Mesendoderm (in vitro differentiated cells): ENCODE measurements at regions not wholly inside any gene's neighbourhood (a gene's known extent, or its start where the extent isn't known, plus 50 kb on each side); places are given as distances from the start of the nearest gene placed in this dataset.

Source experiments
- DNase-seq: peaks from one replicate; pipeline ENCODE4 v3.0.0; 2013
- H2AK5ac ChIP-seq: 2 replicates; pipeline ENCODE4 v1.6.1; 2013; ENCODE audit warnings: low read length, inconsistent platforms
- H2BK120ac ChIP-seq: 2 replicates; pipeline ENCODE4 v1.6.1; 2013; ENCODE audit warnings: low read depth, mild to moderate bottlenecking, low read length, moderate library complexity, mixed read lengths
- H2BK15ac ChIP-seq: replicated peaks from 2 replicates; pipeline ENCODE4 v1.6.1; 2013; ENCODE audit warnings: low read depth, mild to moderate bottlenecking, moderate library complexity
- H2BK5ac ChIP-seq: 2 replicates; pipeline ENCODE4 v1.6.1; 2013; ENCODE audit warnings: low read length, inconsistent platforms
- H3K18ac ChIP-seq: 2 replicates; pipeline ENCODE4 v1.6.1; 2013; ENCODE audit warnings: mild to moderate bottlenecking, low read length, mixed read lengths
- H3K23ac ChIP-seq: one replicate; pipeline ENCODE4 v1.6.1; 2013; ENCODE audit warnings: low read length
- H3K27ac ChIP-seq: 2 replicates; pipeline ENCODE4 v1.5.1; 2013; ENCODE audit warnings: low read depth, mild to moderate bottlenecking, inconsistent platforms, low read length, moderate library complexity
- H3K27me3 ChIP-seq: 2 replicates; pipeline ENCODE4 v1.6.1; 2013; ENCODE audit warnings: low read length, control low read depth, mild to moderate bottlenecking, inconsistent platforms; ENCODE audit not compliant: insufficient read depth, poor library complexity
- H3K36me3 ChIP-seq: 2 replicates; pipeline ENCODE4 v1.6.1; 2013; ENCODE audit warnings: low read length, inconsistent platforms; ENCODE audit not compliant: control insufficient read depth, insufficient read depth
- H3K4ac ChIP-seq: one replicate; pipeline ENCODE4 v1.6.1; 2013; ENCODE audit warnings: low read depth, mild to moderate bottlenecking, low read length, moderate library complexity
- H3K4me1 ChIP-seq: 2 replicates; pipeline ENCODE4 v1.6.1; 2013; ENCODE audit warnings: low read depth, low read length, inconsistent platforms; ENCODE audit not compliant: control insufficient read depth
- H3K4me2 ChIP-seq: 2 replicates; pipeline ENCODE4 v1.6.1; 2013; ENCODE audit warnings: low read length
- H3K4me3 ChIP-seq: 2 replicates; pipeline ENCODE4 v1.5.1; 2013; ENCODE audit warnings: mild to moderate bottlenecking, low read length
- H3K56ac ChIP-seq: one replicate; pipeline ENCODE4 v1.6.1; 2013; ENCODE audit warnings: low read length
- H3K79me1 ChIP-seq: 2 replicates; pipeline ENCODE4 v1.6.1; 2013; ENCODE audit warnings: low read length, inconsistent platforms
- H3K79me2 ChIP-seq: 2 replicates; pipeline ENCODE4 v1.6.1; 2013; ENCODE audit warnings: mild to moderate bottlenecking, low read length; ENCODE audit not compliant: control insufficient read depth, insufficient read depth
- H3K9ac ChIP-seq: 2 replicates; pipeline ENCODE4 v1.6.1; 2013; ENCODE audit warnings: low read length, inconsistent platforms
- H4K5ac ChIP-seq: one replicate; pipeline ENCODE4 v1.6.1; 2013; ENCODE audit warnings: low read length
- H4K8ac ChIP-seq: one replicate; pipeline ENCODE4 v1.6.1; 2013; ENCODE audit warnings: low read depth, mild to moderate bottlenecking, control low read depth, low read length, moderate library complexity
- WGBS: extraction: QIAGEN DNeasy Blood & Tissue Kit; methylation state at CpG from one replicate; pipeline ENCODE4 v1.1.7; 2013; ENCODE audit warnings: low lambda C conversion rate, missing lambda C conversion rate; ENCODE audit not compliant: insufficient coverage; ENCODE audit errors: extremely low coverage; 5-methylcytosine and 5-hydroxymethylcytosine counted together

- H3K4ac ChIP-seq = no peak overlapping the region
- no peak overlapping the region for H3K18ac ChIP-seq
- H3K79me2 ChIP-seq = no peaks in the 10 kb centered on the region
- H4K5ac ChIP-seq = no peak overlapping the region
- no peak overlapping the region for H3K4me3 ChIP-seq
- H3K27ac ChIP-seq = no peak overlapping the region
- H2AK5ac ChIP-seq = no peak overlapping the region
- no peaks in the 10 kb centered on the region for H3K36me3 ChIP-seq
- H3K79me1 ChIP-seq = no peaks in the 10 kb centered on the region
- no peak overlapping the region for H2BK120ac ChIP-seq
- H3K4me2 ChIP-seq = no peak overlapping the region
- no peak overlapping the region for H3K23ac ChIP-seq
- no peak overlapping the region for H4K8ac ChIP-seq
- DNase-seq = no peak
- WGBS = no CpG with 5 or more reads among the region's 2 CpGs
- H3K9ac ChIP-seq = no peak overlapping the region
- H3K27me3 ChIP-seq = no peaks in the 10 kb centered on the region
- H2BK15ac ChIP-seq = no peak overlapping the region
- H2BK5ac ChIP-seq = no peak overlapping the region
- H3K4me1 ChIP-seq = no peaks in the 10 kb centered on the region
- H3K56ac ChIP-seq = no peak overlapping the region
Observed at GRCh38 chr12:127909041-127909440, 357.9 kb upstream of the TMEM132C start.

DNA sequence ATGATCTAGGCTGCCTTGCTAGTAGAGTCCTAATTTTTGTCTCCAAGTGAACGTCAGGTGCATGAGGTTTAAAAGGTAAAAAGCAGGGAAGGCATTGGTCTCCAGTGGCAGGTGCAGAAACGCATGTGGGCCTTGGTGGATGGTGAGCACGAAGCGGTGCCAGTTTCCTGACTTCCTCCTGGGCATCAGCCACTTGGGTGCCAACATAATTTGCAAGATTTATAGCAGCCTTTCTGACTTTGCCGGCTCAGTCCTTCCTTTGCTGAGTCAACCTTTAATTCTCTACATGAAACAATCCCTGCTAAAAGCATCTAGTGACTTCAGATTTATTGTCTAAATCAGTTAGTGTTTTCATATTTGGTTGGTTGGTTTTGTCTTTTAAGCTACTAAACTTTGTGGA is 355.7 kb upstream of the TMEM132C start:
- H4K5ac ChIP-seq = no peak overlapping the region
- no peaks in the 10 kb centered on the region for H3K27me3 ChIP-seq
- H3K9ac ChIP-seq = no peak overlapping the region
- H3K79me1 ChIP-seq = no peaks in the 10 kb centered on the region
- no peaks in the 10 kb centered on the region for H3K4me1 ChIP-seq
- no peak overlapping the region for H3K4ac ChIP-seq
- no peak for DNase-seq
- no peak overlapping the region for H2BK5ac ChIP-seq
- no peak overlapping the region for H3K27ac ChIP-seq
- H3K79me2 ChIP-seq = no peaks in the 10 kb centered on the region
- no peak overlapping the region for H3K56ac ChIP-seq
- no peak overlapping the region for H4K8ac ChIP-seq
- no peak overlapping the region for H2AK5ac ChIP-seq
- no peak overlapping the region for H3K4me3 ChIP-seq
- no peaks in the 10 kb centered on the region for H3K36me3 ChIP-seq
- no CpG with 5 or more reads among the region's 5 CpGs for WGBS
- H3K4me2 ChIP-seq = no peak overlapping the region
- H2BK15ac ChIP-seq = no peak overlapping the region
- H3K18ac ChIP-seq = no peak overlapping the region
- H3K23ac ChIP-seq = no peak overlapping the region
- no peak overlapping the region for H2BK120ac ChIP-seq

DNA sequence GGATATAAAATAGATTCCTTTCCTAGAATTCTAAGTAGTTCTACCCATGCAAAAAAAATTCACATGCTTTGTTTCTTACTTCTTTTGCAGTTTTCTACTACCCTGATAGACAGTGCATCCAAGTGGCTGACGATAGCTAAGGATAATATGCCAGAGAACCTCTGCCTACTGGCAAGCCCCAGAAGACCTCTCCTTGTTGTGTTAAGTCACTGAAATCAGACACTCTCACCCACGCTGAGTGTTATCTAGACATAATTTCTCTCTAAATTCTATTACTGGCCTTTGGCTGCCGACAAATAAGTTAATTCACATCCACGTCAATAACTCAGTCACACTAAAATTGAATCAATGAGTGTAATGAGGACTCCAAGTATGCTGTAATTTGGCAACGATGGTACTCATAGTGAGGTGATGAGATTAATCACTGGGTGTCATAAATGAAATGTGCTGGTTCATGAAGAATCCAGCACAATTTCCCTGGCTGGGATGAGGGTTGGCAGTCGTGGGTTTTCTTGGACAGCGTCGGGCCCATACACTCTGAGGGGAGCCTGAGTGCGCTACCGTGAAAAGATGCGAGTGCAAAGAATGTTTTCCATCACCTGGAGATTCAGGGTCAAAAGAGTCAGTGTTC is 354.8 kb upstream of the TMEM132C start:
- Histone ChIP-seq H4K8ac (no peak overlapping the region), H3K79me2 (no peaks in the 10 kb centered on the region), H3K4me3 (no peak overlapping the region), H2BK120ac (no peak overlapping the region), H3K79me1 (no peaks in the 10 kb centered on the region), H3K56ac (no peak overlapping the region), H3K4me2 (no peak overlapping the region), H3K9ac (no peak overlapping the region), H2AK5ac (no peak overlapping the region), H3K23ac (no peak overlapping the region), H3K27me3 (no peaks in the 10 kb centered on the region), H2BK5ac (no peak overlapping the region), H3K18ac (no peak overlapping the region), H3K4me1 (no peaks in the 10 kb centered on the region), H3K36me3 (no peaks in the 10 kb centered on the region), H3K27ac (no peak overlapping the region), H4K5ac (no peak overlapping the region), H2BK15ac (no peak overlapping the region), H3K4ac (no peak overlapping the region)
- no peak for DNase-seq
- no CpG with 5 or more reads among the region's 11 CpGs for WGBS

GRCh38 chr12:127923501-127923900 is 343.5 kb upstream of the TMEM132C start:
- DNase-seq = no peak
- no peak overlapping the region for H3K4ac ChIP-seq
- H3K79me1 ChIP-seq = no peaks in the 10 kb centered on the region
- H2BK15ac ChIP-seq = no peak overlapping the region
- no peak overlapping the region for H3K4me3 ChIP-seq
- no peak overlapping the region for H2AK5ac ChIP-seq
- H3K79me2 ChIP-seq = no peaks in the 10 kb centered on the region
- H3K27ac ChIP-seq = no peak overlapping the region
- no peaks in the 10 kb centered on the region for H3K4me1 ChIP-seq
- no peak overlapping the region for H3K18ac ChIP-seq
- no peak overlapping the region for H2BK5ac ChIP-seq
- no peak overlapping the region for H3K56ac ChIP-seq
- H4K5ac ChIP-seq = no peak overlapping the region
- no peak overlapping the region for H4K8ac ChIP-seq
- no peaks in the 10 kb centered on the region for H3K36me3 ChIP-seq
- H3K4me2 ChIP-seq = no peak overlapping the region
- no peak overlapping the region for H3K9ac ChIP-seq
- no peak overlapping the region for H2BK120ac ChIP-seq
- H3K23ac ChIP-seq = no peak overlapping the region
- no CpG with 5 or more reads among the region's 6 CpGs for WGBS
- no peaks in the 10 kb centered on the region for H3K27me3 ChIP-seq

GRCh38 chr12:127925971-127926370 is 341.0 kb upstream of the TMEM132C start:
- no peak overlapping the region for H3K27ac ChIP-seq
- no peaks in the 10 kb centered on the region for H3K27me3 ChIP-seq
- H3K4ac ChIP-seq = no peak overlapping the region
- no peak overlapping the region for H2BK5ac ChIP-seq
- no peak overlapping the region for H4K5ac ChIP-seq
- DNase-seq = peak; percentile 67
- no peak overlapping the region for H3K56ac ChIP-seq
- no peak overlapping the region for H3K4me3 ChIP-seq
- H2AK5ac ChIP-seq = no peak overlapping the region
- no peaks in the 10 kb centered on the region for H3K36me3 ChIP-seq
- no peak overlapping the region for H3K23ac ChIP-seq
- no peaks in the 10 kb centered on the region for H3K79me2 ChIP-seq
- no peak overlapping the region for H3K9ac ChIP-seq
- H4K8ac ChIP-seq = no peak overlapping the region
- WGBS = no CpG with 5 or more reads among the region's 4 CpGs
- H2BK15ac ChIP-seq = no peak overlapping the region
- no peak overlapping the region for H3K18ac ChIP-seq
- no peaks in the 10 kb centered on the region for H3K79me1 ChIP-seq
- H2BK120ac ChIP-seq = no peak overlapping the region
- H3K4me2 ChIP-seq = no peak overlapping the region
- no peaks in the 10 kb centered on the region for H3K4me1 ChIP-seq

GRCh38 chr12:127928178-127928577 is 338.8 kb upstream of the TMEM132C start:
- no peak overlapping the region for H3K4me3 ChIP-seq
- H3K4me1 ChIP-seq = no peaks in the 10 kb centered on the region
- H3K27ac ChIP-seq = no peak overlapping the region
- H3K18ac ChIP-seq = no peak overlapping the region
- no peak overlapping the region for H3K56ac ChIP-seq
- no peaks in the 10 kb centered on the region for H3K79me2 ChIP-seq
- H3K4me2 ChIP-seq = no peak overlapping the region
- H4K5ac ChIP-seq = no peak overlapping the region
- no peak overlapping the region for H2BK120ac ChIP-seq
- H2BK5ac ChIP-seq = no peak overlapping the region
- H2BK15ac ChIP-seq = no peak overlapping the region
- no peak overlapping the region for H2AK5ac ChIP-seq
- H3K27me3 ChIP-seq = no peaks in the 10 kb centered on the region
- no peaks in the 10 kb centered on the region for H3K36me3 ChIP-seq
- no CpG with 5 or more reads among the region's 5 CpGs for WGBS
- H3K9ac ChIP-seq = no peak overlapping the region
- DNase-seq = no peak
- H3K79me1 ChIP-seq = no peaks in the 10 kb centered on the region
- no peak overlapping the region for H3K4ac ChIP-seq
- H4K8ac ChIP-seq = no peak overlapping the region
- H3K23ac ChIP-seq = no peak overlapping the region
